GM19395 (cell line): ENCODE measurements at regions not wholly inside any gene's neighbourhood (a gene's known extent, or its start where the extent isn't known, plus 50 kb on each side); places are given as distances from the start of the nearest gene placed in this dataset.

Source experiments
- ATAC-seq: cut with Tn5 transposase; IDR thresholded peaks from one replicate; pipeline ENCODE4 v1.9.1; 2021; ENCODE audit warnings: mild to moderate bottlenecking, moderate library complexity; ENCODE audit not compliant: unreplicated experiment

- ATAC-seq: no peak
These were observed 164.0 kb upstream of the GLI3 start for GRCh38 chr7:42400961-42401360.

GRCh38 chr7:42400211-42400772, 163.3 kb upstream of the GLI3 start:
- no peak for ATAC-seq

GRCh38 chr7:42395607-42396006, 158.6 kb upstream of the GLI3 start:
- no peak for ATAC-seq

- ATAC-seq: no peak
These were observed 155.8 kb upstream of the GLI3 start for GRCh38 chr7:42392826-42393225.

GRCh38 chr7:42389697-42390096, 152.7 kb upstream of the GLI3 start:
- no peak for ATAC-seq

GRCh38 chr7:42385912-42386311, 148.9 kb upstream of the GLI3 start:
- no peak for ATAC-seq

- no peak for ATAC-seq
These were observed 144.2 kb upstream of the GLI3 start for GRCh38 chr7:42381161-42381560.

GRCh38 chr7:42380401-42380800, 143.4 kb upstream of the GLI3 start:
- no peak for ATAC-seq

GRCh38 chr7:42378149-42378548, 141.1 kb upstream of the GLI3 start:
- no peak for ATAC-seq

GRCh38 chr7:42373285-42373684, 136.3 kb upstream of the GLI3 start:
- no peak for ATAC-seq

GRCh38 chr7:42372479-42372878, 135.5 kb upstream of the GLI3 start:
- ATAC-seq: no peak

- ATAC-seq: no peak
These were observed 122.9 kb upstream of the GLI3 start for GRCh38 chr7:42359946-42360345.

GRCh38 chr7:42351316-42351935, 114.4 kb upstream of the GLI3 start:
- ATAC-seq: no peak

GRCh38 chr7:42350801-42351200, 113.8 kb upstream of the GLI3 start:
- ATAC-seq: no peak

- no peak for ATAC-seq
These were observed 111.6 kb upstream of the GLI3 start for GRCh38 chr7:42348631-42349030.

- no peak for ATAC-seq
These were observed 111.1 kb upstream of the GLI3 start for GRCh38 chr7:42348071-42348470.

- ATAC-seq: no peak
These were observed 110.6 kb upstream of the GLI3 start for GRCh38 chr7:42347616-42348015.

GRCh38 chr7:42345478-42346299, 108.7 kb upstream of the GLI3 start:
- no peak for ATAC-seq

- no peak for ATAC-seq
These were observed 107.3 kb upstream of the GLI3 start for GRCh38 chr7:42344198-42344755.

GRCh38 chr7:42342381-42342780, 105.4 kb upstream of the GLI3 start:
- no peak for ATAC-seq

GRCh38 chr7:42340436-42340835, 103.4 kb upstream of the GLI3 start:
- ATAC-seq: no peak
